GM12878 (cell line): ENCODE measurements at regions not wholly inside any gene's neighbourhood (a gene's known extent, or its start where the extent isn't known, plus 50 kb on each side); places are given as distances from the start of the nearest gene placed in this dataset.

ENCODE experiments used
- ATAC-seq: fragments of 200-7000 bp; cut with Tn5 transposase; 3 replicates; pipeline ENCODE4 v1.9.1; 2020; ENCODE audit warnings: mild to moderate bottlenecking, moderate library complexity
- BruUV-seq: library from RNA; stranded (reverse); fragments of 400-500 nt; replicated peaks from 2 replicates; lab custom pipeline; 2021; lab: Mats Ljungman, UMichigan
- CTCF ChIA-PET: fragments of 300-600 bp; sonication (Branson Sonifier 250); formaldehyde crosslinking; extraction: SDS; loops from one replicate; lab custom pipeline; 2021; ENCODE audit warnings: inconsistent platforms; lab: Yijun Ruan, JAX
- POLR2A ChIA-PET: fragments of 350-600 bp; formaldehyde crosslinking; extraction: SDS; loops from one replicate; lab custom pipeline; 2021; ENCODE audit warnings: inconsistent platforms; lab: Charles Lee
- RAD21 ChIA-PET: fragments of 300-600 bp; sonication (Branson Sonifier 250); formaldehyde crosslinking; loops from one replicate; lab custom pipeline; 2023; ENCODE audit warnings: antibody characterized with exemption; ENCODE audit not compliant: unreplicated experiment; lab: Charles Lee
- SMC1A ChIA-PET: fragments of 300-600 bp; sonication (Branson Sonifier 250); formaldehyde crosslinking; loops from one replicate; lab custom pipeline; 2023; ENCODE audit not compliant: unreplicated experiment, uncharacterized antibody; lab: Charles Lee
- DNase-seq: peaks from one replicate; pipeline ENCODE4 v3.0.0-alpha.2; 2011; ENCODE audit warnings: low read depth, low spot score
- FAIRE-seq: peaks from 3 replicates; lab custom pipeline; 2011; peaks lifted over from hg19 to GRCh38; lab: Jason Lieb, UNC
- H2AFZ ChIP-seq: 2 replicates; pipeline ENCODE4 v1.6.0; 2011; ENCODE audit warnings: low read depth, low read length, control low read depth; ENCODE audit not compliant: control insufficient read depth
- H3K27ac ChIP-seq: 2 replicates; pipeline ENCODE4 v1.5.1; 2011; ENCODE audit warnings: control low read depth; ENCODE audit not compliant: control insufficient read depth, insufficient read depth
- H3K27me3 ChIP-seq, 2 experiments: replicated peaks in 1 of 2; 2 replicates each; pipeline versions ENCODE4 v1.6.0 to v1.6.1; 2011; ENCODE audit warnings: low read length in 1 of 2; ENCODE audit not compliant: control insufficient read depth in 2 of 2, insufficient read depth in 2 of 2
- H3K36me3 ChIP-seq, 2 experiments: 2 replicates each; pipeline ENCODE4 v1.5.1; 2011; ENCODE audit warnings: low read length in 1 of 2; ENCODE audit not compliant: control insufficient read depth in 2 of 2, insufficient read depth in 2 of 2
- H3K4me1 ChIP-seq: 2 replicates; pipeline ENCODE4 v1.6.1; 2011; ENCODE audit warnings: mild to moderate bottlenecking, low read length, moderate library complexity, mixed read lengths; ENCODE audit not compliant: control insufficient read depth, insufficient read depth
- H3K4me2 ChIP-seq: 2 replicates; pipeline ENCODE4 v1.6.0; 2011; ENCODE audit warnings: control low read depth; ENCODE audit not compliant: control insufficient read depth, insufficient read depth
- H3K4me3 ChIP-seq: fragments of 200-600 bp; sonication (generic); 2 replicates; pipeline ENCODE4 v1.5.1; 2016
- H3K79me2 ChIP-seq: 2 replicates; pipeline ENCODE4 v1.6.0; 2011; ENCODE audit warnings: low read length; ENCODE audit not compliant: control insufficient read depth, insufficient read depth
- H3K9ac ChIP-seq: 2 replicates; pipeline ENCODE4 v1.8.0; 2011; ENCODE audit warnings: low read length, control low read depth, mixed read lengths; ENCODE audit not compliant: control insufficient read depth, insufficient read depth
- H3K9me3 ChIP-seq: replicated peaks from 3 replicates; pipeline ENCODE4 v1.5.1; 2011; ENCODE audit warnings: mild to moderate bottlenecking, low read length; ENCODE audit not compliant: control insufficient read depth, insufficient read depth
- H4K20me1 ChIP-seq: 2 replicates; pipeline ENCODE4 v1.6.0; 2011; ENCODE audit not compliant: control insufficient read depth, insufficient read depth
- CBFB ChIP-seq: IDR thresholded peaks from 2 replicates; pipeline ENCODE4 v1.6.1; 2016; ENCODE audit warnings: antibody characterized with exemption, low read depth
- CHD2 ChIP-seq: IDR thresholded peaks from 2 replicates; pipeline ENCODE4 v1.6.1; 2011; ENCODE audit warnings: low read depth, low read length, improper control_type of control experiment, borderline replicate concordance
- NR2C2 ChIP-seq: IDR thresholded peaks from 2 replicates; pipeline ENCODE4 v1.6.1; 2011; ENCODE audit warnings: borderline replicate concordance, low read depth; ENCODE audit not compliant: control insufficient read depth, insufficient read length
- POLR2A ChIP-seq: IDR thresholded peaks from 2 replicates; pipeline ENCODE4 v1.6.1; 2011; ENCODE audit warnings: low read depth, mild to moderate bottlenecking, low read length
- POLR2AphosphoS2 ChIP-seq: IDR thresholded peaks from 2 replicates; pipeline ENCODE4 v1.6.1; 2011; ENCODE audit warnings: low read depth, mild to moderate bottlenecking, low read length, improper control_type of control experiment, moderate library complexity
- SREBF2 ChIP-seq: IDR thresholded peaks from 2 replicates; pipeline ENCODE4 v1.6.1; 2012; ENCODE audit warnings: mild to moderate bottlenecking, low read length
- STAT3 ChIP-seq: IDR thresholded peaks from 2 replicates; pipeline ENCODE4 v1.6.1; 2011; ENCODE audit warnings: low read depth, low read length, improper control_type of control experiment
- ZNF207 ChIP-seq: fragments of 450-650 bp; IDR thresholded peaks from 2 replicates; pipeline ENCODE4 v1.6.1; 2014; ENCODE audit warnings: antibody characterized with exemption, mild to moderate bottlenecking, borderline replicate concordance
- WGBS: methylation state at CpG from one replicate; pipeline ENCODE4 v1.1.6; 2016; ENCODE audit warnings: low lambda C conversion rate; ENCODE audit not compliant: insufficient replicate concordance, insufficient coverage; ENCODE audit errors: missing lambda C conversion rate; 5-methylcytosine and 5-hydroxymethylcytosine counted together
- in situ Hi-C: fragments of 300-500 bp; cut with MboI; formaldehyde crosslinking; loops from 9 replicates; pipeline ENCODE4 v1.14.3; 2018; ENCODE audit warnings: mixed read lengths
- intact Hi-C: fragments of 100-400 bp; cut with micrococcal nuclease; formaldehyde crosslinking; loops from one replicate; pipeline ENCODE4 v1.14.2; 2022; ENCODE audit not compliant: unreplicated experiment
- TF ChIP-seq, protein P1 (sequence below): fragments of 450-650 bp; IDR thresholded peaks from 2 replicates; pipeline ENCODE4 v1.6.1; 2016; ENCODE audit warnings: mild to moderate bottlenecking
- TF ChIP-seq, protein P2 (sequence below): fragments of 150-350 bp; IDR thresholded peaks from 2 replicates; pipeline ENCODE4 v1.6.1; 2016; ENCODE audit warnings: low read depth, low read length
- TF ChIP-seq, protein P3 (sequence below): fragments of 450-650 bp; IDR thresholded peaks from 2 replicates; pipeline ENCODE4 v1.6.1; 2017; ENCODE audit warnings: low read depth, mild to moderate bottlenecking, moderate library complexity

DNA sequence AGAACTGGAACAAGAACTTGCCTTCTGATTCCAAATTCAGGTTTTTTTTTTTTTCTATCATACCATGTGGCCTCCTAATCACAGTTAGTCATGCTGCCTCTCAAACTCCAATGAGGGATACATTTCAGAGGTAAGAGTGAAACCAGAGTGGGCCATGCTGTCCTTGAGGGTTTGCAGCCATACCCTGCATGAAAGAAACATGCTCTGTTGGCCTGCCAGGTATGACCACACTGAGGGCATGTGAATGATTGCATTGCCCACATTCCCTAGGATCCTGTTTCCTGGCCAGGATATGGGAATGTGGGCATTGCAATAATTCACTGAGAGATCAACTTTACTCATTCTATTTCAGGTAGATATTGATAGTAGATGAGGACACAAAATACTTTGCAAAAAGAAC is 56.4 kb upstream of the DDIT4L start:
- H3K4me2 ChIP-seq = no peak overlapping the region
- no peak overlapping the region for H3K27ac ChIP-seq
- H4K20me1 ChIP-seq = no peaks in the 10 kb centered on the region
- ChIA-PET RAD21 (no interaction called here), SMC1A (no interaction called here), POLR2A (no interaction called here), CTCF (no interaction called here)
- no peak overlapping the region for H3K4me3 ChIP-seq
- no peaks in the 10 kb centered on the region for H3K27me3 ChIP-seq
- in situ Hi-C loops = no loop called here
- H3K79me2 ChIP-seq = no peaks in the 10 kb centered on the region
- H3K4me1 ChIP-seq = no peaks in the 10 kb centered on the region
- DNase-seq (no peak), FAIRE-seq (no peak), ATAC-seq (no peak)
- H3K9me3 ChIP-seq = no peaks in the 10 kb centered on the region
- H3K9ac ChIP-seq = no peak overlapping the region
- H2AFZ ChIP-seq = no peak overlapping the region
- BruUV-seq = no TSS peak
- intact Hi-C loops = no loop called here
- no peaks in the 10 kb centered on the region for H3K36me3 ChIP-seq
- TF ChIP-seq, protein P1, sequence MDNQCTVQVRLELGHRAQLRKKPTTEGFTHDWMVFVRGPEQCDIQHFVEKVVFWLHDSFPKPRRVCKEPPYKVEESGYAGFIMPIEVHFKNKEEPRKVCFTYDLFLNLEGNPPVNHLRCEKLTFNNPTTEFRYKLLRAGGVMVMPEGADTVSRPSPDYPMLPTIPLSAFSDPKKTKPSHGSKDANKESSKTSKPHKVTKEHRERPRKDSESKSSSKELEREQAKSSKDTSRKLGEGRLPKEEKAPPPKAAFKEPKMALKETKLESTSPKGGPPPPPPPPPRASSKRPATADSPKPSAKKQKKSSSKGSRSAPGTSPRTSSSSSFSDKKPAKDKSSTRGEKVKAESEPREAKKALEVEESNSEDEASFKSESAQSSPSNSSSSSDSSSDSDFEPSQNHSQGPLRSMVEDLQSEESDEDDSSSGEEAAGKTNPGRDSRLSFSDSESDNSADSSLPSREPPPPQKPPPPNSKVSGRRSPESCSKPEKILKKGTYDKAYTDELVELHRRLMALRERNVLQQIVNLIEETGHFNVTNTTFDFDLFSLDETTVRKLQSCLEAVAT = no peak
- TF ChIP-seq CHD2 (no peak), POLR2A (no peak), POLR2AphosphoS2 (no peak)

- H3K27ac ChIP-seq = no peak overlapping the region
- no peak overlapping the region for H3K4me2 ChIP-seq
- H3K27me3 ChIP-seq = no peaks in the 10 kb centered on the region
- no peaks in the 10 kb centered on the region for H3K4me1 ChIP-seq
- H3K9me3 ChIP-seq = no peaks in the 10 kb centered on the region
- ATAC-seq (no peak), DNase-seq (no peak), FAIRE-seq (no peak)
- CTCF ChIA-PET = no interaction called here
- intact Hi-C loops = no loop called here
- RAD21 ChIA-PET = no interaction called here
- H3K79me2 ChIP-seq = no peaks in the 10 kb centered on the region
- no peak overlapping the region for H2AFZ ChIP-seq
- in situ Hi-C loops = no loop called here
- no peaks in the 10 kb centered on the region for H3K36me3 ChIP-seq
- SMC1A ChIA-PET = no interaction called here
- no peak overlapping the region for H3K9ac ChIP-seq
- no TSS peak for BruUV-seq
- no peaks in the 10 kb centered on the region for H4K20me1 ChIP-seq
- 33% methylated on average over 3 of the region's 3 CpGs for WGBS
- POLR2A ChIA-PET = no interaction called here
- H3K4me3 ChIP-seq = no peak overlapping the region
- no peak for TF ChIP-seq STAT3
- no peak for TF ChIP-seq NR2C2
- TF ChIP-seq, protein P2, sequence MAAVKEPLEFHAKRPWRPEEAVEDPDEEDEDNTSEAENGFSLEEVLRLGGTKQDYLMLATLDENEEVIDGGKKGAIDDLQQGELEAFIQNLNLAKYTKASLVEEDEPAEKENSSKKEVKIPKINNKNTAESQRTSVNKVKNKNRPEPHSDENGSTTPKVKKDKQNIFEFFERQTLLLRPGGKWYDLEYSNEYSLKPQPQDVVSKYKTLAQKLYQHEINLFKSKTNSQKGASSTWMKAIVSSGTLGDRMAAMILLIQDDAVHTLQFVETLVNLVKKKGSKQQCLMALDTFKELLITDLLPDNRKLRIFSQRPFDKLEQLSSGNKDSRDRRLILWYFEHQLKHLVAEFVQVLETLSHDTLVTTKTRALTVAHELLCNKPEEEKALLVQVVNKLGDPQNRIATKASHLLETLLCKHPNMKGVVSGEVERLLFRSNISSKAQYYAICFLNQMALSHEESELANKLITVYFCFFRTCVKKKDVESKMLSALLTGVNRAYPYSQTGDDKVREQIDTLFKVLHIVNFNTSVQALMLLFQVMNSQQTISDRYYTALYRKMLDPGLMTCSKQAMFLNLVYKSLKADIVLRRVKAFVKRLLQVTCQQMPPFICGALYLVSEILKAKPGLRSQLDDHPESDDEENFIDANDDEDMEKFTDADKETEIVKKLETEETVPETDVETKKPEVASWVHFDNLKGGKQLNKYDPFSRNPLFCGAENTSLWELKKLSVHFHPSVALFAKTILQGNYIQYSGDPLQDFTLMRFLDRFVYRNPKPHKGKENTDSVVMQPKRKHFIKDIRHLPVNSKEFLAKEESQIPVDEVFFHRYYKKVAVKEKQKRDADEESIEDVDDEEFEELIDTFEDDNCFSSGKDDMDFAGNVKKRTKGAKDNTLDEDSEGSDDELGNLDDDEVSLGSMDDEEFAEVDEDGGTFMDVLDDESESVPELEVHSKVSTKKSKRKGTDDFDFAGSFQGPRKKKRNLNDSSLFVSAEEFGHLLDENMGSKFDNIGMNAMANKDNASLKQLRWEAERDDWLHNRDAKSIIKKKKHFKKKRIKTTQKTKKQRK = no peak
- TF ChIP-seq, protein P3, sequence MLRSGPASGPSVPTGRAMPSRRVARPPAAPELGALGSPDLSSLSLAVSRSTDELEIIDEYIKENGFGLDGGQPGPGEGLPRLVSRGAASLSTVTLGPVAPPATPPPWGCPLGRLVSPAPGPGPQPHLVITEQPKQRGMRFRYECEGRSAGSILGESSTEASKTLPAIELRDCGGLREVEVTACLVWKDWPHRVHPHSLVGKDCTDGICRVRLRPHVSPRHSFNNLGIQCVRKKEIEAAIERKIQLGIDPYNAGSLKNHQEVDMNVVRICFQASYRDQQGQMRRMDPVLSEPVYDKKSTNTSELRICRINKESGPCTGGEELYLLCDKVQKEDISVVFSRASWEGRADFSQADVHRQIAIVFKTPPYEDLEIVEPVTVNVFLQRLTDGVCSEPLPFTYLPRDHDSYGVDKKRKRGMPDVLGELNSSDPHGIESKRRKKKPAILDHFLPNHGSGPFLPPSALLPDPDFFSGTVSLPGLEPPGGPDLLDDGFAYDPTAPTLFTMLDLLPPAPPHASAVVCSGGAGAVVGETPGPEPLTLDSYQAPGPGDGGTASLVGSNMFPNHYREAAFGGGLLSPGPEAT = no peak
- no peak for TF ChIP-seq ZNF207
- TF ChIP-seq, protein P1 = no peak
- TF ChIP-seq POLR2AphosphoS2 = no peak
- TF ChIP-seq CBFB = no peak
- no peak for TF ChIP-seq SREBF2
Measured at GRCh38 chr4:100244347-100244746, 54.1 kb upstream of the DDIT4L start.
